H1 (cell line): ENCODE measurements at regions not wholly inside any gene's neighbourhood (a gene's known extent, or its start where the extent isn't known, plus 50 kb on each side); places are given as distances from the start of the nearest gene placed in this dataset.

Experiments used
- CEBPB ChIP-seq: IDR thresholded peaks from 2 replicates; pipeline ENCODE4 v1.6.1; 2012; ENCODE audit warnings: low read depth, low read length
- CHD7 ChIP-seq: fragments of 300-600 bp; sonication (generic); IDR thresholded peaks from 2 replicates; pipeline ENCODE4 v1.7.1; 2012; ENCODE audit warnings: low read length, moderate library complexity, mild to moderate bottlenecking, inconsistent platforms; ENCODE audit not compliant: insufficient replicate concordance
- CTCF ChIP-seq, 3 experiments: IDR thresholded peaks; 1 replicate in 2 of 3; 2 replicates in 1 of 3; pipeline versions ENCODE4 v1.5.1 to v1.6.1; 2011; ENCODE audit warnings: low read length in 3 of 3, mild to moderate bottlenecking in 3 of 3, inconsistent platforms in 2 of 3, low read depth in 1 of 3, moderate library complexity in 1 of 3; ENCODE audit not compliant: insufficient read depth in 1 of 3; ENCODE audit errors: control extremely low read depth in 1 of 3
- EGR1 ChIP-seq: IDR thresholded peaks from 2 replicates; pipeline ENCODE4 v1.6.1; 2011; ENCODE audit warnings: low read depth, low read length, borderline replicate concordance
- EP300 ChIP-seq, 2 experiments: IDR thresholded peaks; 1 replicate in 1 of 2; 2 replicates in 1 of 2; pipeline ENCODE4 v1.6.1; 2011 to 2012; ENCODE audit warnings: low read depth in 2 of 2, low read length in 2 of 2, mild to moderate bottlenecking in 2 of 2, borderline replicate concordance in 1 of 2, inconsistent platforms in 1 of 2, moderate library complexity in 1 of 2
- GABPA ChIP-seq: IDR thresholded peaks from 2 replicates; pipeline ENCODE4 v1.6.1; 2011; ENCODE audit warnings: mild to moderate bottlenecking, low read length, moderate library complexity, borderline replicate concordance; ENCODE audit not compliant: insufficient read depth
- JUN ChIP-seq: IDR thresholded peaks from 2 replicates; pipeline ENCODE4 v1.6.1; 2011; ENCODE audit warnings: low read depth, mild to moderate bottlenecking, improper control_type of control experiment, low read length
- POLR2A ChIP-seq, 2 experiments: IDR thresholded peaks; 1 replicate in 1 of 2; 2 replicates in 1 of 2; pipeline ENCODE4 v1.6.1; 2011; ENCODE audit warnings: low read depth in 2 of 2, low read length in 2 of 2, mild to moderate bottlenecking in 2 of 2; ENCODE audit errors: control extremely low read depth in 1 of 2
- POLR2AphosphoS5 ChIP-seq: IDR thresholded peaks from 2 replicates; pipeline ENCODE4 v1.6.1; 2011; ENCODE audit warnings: low read depth, low read length
- RAD21 ChIP-seq, 2 experiments: IDR thresholded peaks in 1 of 2; conservative IDR thresholded peaks in 1 of 2; 2 replicates each; pipeline ENCODE4 v1.6.1; 2011; ENCODE audit warnings: low read depth in 2 of 2, low read length in 2 of 2, improper control_type of control experiment in 1 of 2, inconsistent platforms in 1 of 2, mild to moderate bottlenecking in 1 of 2, moderate library complexity in 1 of 2
- TAF1 ChIP-seq: IDR thresholded peaks from 2 replicates; pipeline ENCODE4 v1.6.1; 2011; ENCODE audit warnings: mild to moderate bottlenecking, low read depth, low read length
- YY1 ChIP-seq: IDR thresholded peaks from 2 replicates; pipeline ENCODE4 v1.6.1; 2011; ENCODE audit warnings: low read depth, mild to moderate bottlenecking, low read length

- TF ChIP-seq RAD21 (IDR thresholded peaks at IDR 0.05 in 1 of 2, conservative IDR thresholded peaks at IDR 0.05 in 1 of 2; ENCODE audit: low read depth in 2 of 2, low read length in 2 of 2) (no peak), CTCF (IDR thresholded peaks at IDR 0.05; ENCODE audit: control extremely low read depth in 1 of 3, insufficient read depth in 1 of 3, low read depth in 1 of 3, low read length in 3 of 3) (no peak), GABPA (no peak), POLR2A (IDR thresholded peaks at IDR 0.05; ENCODE audit: control extremely low read depth in 1 of 2, low read depth in 2 of 2, low read length in 2 of 2) (no peak), CHD7 (no peak), EGR1 (no peak), POLR2AphosphoS5 (no peak), YY1 (no peak), EP300 (IDR thresholded peaks at IDR 0.05; ENCODE audit: borderline replicate concordance in 1 of 2, low read depth in 2 of 2, low read length in 2 of 2) (no peak), JUN (no peak), CEBPB (no peak), TAF1 (no peak)
Measured at GRCh38 chr14:26293909-26294308, 303.9 kb downstream of the NOVA1 start.
